OCI-LY1 (cell line): ENCODE measurements at regions not wholly inside any gene's neighbourhood (a gene's known extent, or its start where the extent isn't known, plus 50 kb on each side); places are given as distances from the start of the nearest gene placed in this dataset.

ENCODE experiments used
- H2AFZ ChIP-seq: fragments of 200-600 bp; sonication (generic), shearing (Covaris generic); 2 replicates; pipeline ENCODE4 v1.6.0; 2014; ENCODE audit warnings: antibody characterized with exemption, mild to moderate bottlenecking, low read length
- H3F3A ChIP-seq: fragments of 200-600 bp; sonication (generic), shearing (Covaris generic); 2 replicates; pipeline ENCODE4 v1.6.0; 2014; ENCODE audit warnings: mild to moderate bottlenecking, antibody characterized with exemption, low read length, moderate library complexity; ENCODE audit not compliant: insufficient read depth
- H3K27ac ChIP-seq: fragments of 200-600 bp; sonication (generic); 2 replicates; pipeline ENCODE4 v1.5.1; 2014; ENCODE audit warnings: low read length, mixed run types, mild to moderate bottlenecking, low read depth; ENCODE audit not compliant: poor library complexity, severe bottlenecking
- H3K27me3 ChIP-seq: fragments of 200-600 bp; sonication (generic); 2 replicates; pipeline ENCODE4 v1.6.0; 2014; ENCODE audit warnings: antibody characterized with exemption, mild to moderate bottlenecking, low read length, moderate library complexity; ENCODE audit not compliant: insufficient read depth
- H3K36me3 ChIP-seq: fragments of 200-600 bp; sonication (generic); 2 replicates; pipeline ENCODE4 v1.6.1; 2014; ENCODE audit warnings: mild to moderate bottlenecking, antibody characterized with exemption, low read length, moderate library complexity, mixed read lengths; ENCODE audit not compliant: insufficient read depth
- H3K4me1 ChIP-seq: fragments of 200-600 bp; sonication (generic); 2 replicates; pipeline ENCODE4 v1.5.1; 2014; ENCODE audit warnings: mild to moderate bottlenecking, low read length, moderate library complexity; ENCODE audit not compliant: insufficient read depth, severe bottlenecking
- H3K4me2 ChIP-seq: fragments of 200-600 bp; sonication (generic), shearing (Covaris generic); 2 replicates; pipeline ENCODE4 v1.6.1; 2014; ENCODE audit warnings: low read length
- H3K4me3 ChIP-seq: fragments of 200-600 bp; sonication (generic); 2 replicates; pipeline ENCODE4 v1.5.1; 2014; ENCODE audit warnings: low read length, low read depth, mild to moderate bottlenecking, mixed read lengths; ENCODE audit not compliant: poor library complexity, severe bottlenecking
- H3K79me2 ChIP-seq: fragments of 200-600 bp; shearing (Covaris generic); 2 replicates; pipeline ENCODE4 v1.6.1; 2016; ENCODE audit warnings: mixed run types, low read length, mixed read lengths; ENCODE audit not compliant: insufficient read depth
- H3K9ac ChIP-seq: fragments of 200-600 bp; sonication (generic), shearing (Covaris generic); 2 replicates; pipeline ENCODE4 v1.6.1; 2014; ENCODE audit warnings: mild to moderate bottlenecking, low read length, mixed read lengths
- H3K9me2 ChIP-seq: fragments of 200-600 bp; sonication (generic), shearing (Covaris generic); 2 replicates; pipeline ENCODE4 v1.6.1; 2014; ENCODE audit warnings: low read depth, mild to moderate bottlenecking, low read length, mixed read lengths
- H3K9me3 ChIP-seq: fragments of 200-600 bp; shearing (Covaris generic); 2 replicates; pipeline ENCODE4 v1.6.1; 2014; ENCODE audit warnings: low read length, mixed read lengths
- H4K20me1 ChIP-seq: fragments of 200-600 bp; sonication (generic), shearing (Covaris generic); 2 replicates; pipeline ENCODE4 v1.6.0; 2016; ENCODE audit warnings: mild to moderate bottlenecking, low read length; ENCODE audit not compliant: insufficient read depth
- EZH2 ChIP-seq: fragments of 200-600 bp; sonication (generic), shearing (Covaris generic); IDR thresholded peaks from 2 replicates; pipeline ENCODE4 v1.8.0; 2017; ENCODE audit warnings: borderline replicate concordance, mixed run types, mild to moderate bottlenecking, antibody characterized with exemption, low read length, moderate library complexity, mixed read lengths
- TF ChIP-seq, protein P1 (sequence below): fragments of 200-600 bp; sonication (generic), shearing (Covaris generic); IDR thresholded peaks from 2 replicates; pipeline ENCODE4 v1.5.1; 2017; ENCODE audit warnings: mild to moderate bottlenecking, antibody characterized with exemption, low read length, moderate library complexity, mixed read lengths

DNA sequence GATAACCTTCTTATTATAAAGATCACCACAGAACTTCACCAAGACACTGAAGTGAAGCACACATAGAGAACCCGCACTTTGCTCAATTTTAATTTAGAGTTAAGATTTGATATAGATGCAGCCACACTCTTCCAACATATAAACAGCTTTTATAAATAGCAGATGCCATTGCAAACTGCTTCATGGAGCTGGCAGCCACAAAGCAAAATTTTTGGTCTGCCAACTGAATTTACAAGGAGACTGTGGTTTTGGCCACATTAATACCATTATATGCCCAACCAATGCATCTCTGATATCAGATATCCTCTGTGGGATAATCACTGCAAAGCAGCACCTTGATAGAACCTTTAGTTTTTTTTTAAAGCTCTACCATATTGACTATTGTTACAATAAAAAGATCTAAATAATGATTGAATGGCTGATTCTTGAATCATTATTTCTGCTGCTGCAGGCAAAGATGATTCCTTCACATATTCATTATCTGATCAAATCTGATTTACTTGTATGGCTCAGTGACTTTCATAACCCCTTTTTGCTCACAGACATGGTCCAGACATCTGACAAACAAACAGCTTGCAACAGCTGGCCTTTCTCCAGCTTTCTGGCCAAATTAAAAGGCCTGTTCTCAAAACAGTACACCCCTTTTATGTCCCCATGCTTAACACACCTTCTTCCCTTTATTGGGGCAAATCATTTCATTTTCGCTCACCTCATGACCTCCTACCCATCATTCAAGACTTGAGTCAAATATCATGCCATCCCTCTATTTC is 88.4 kb downstream of the METTL4 start:
- no peak overlapping the region for H3K9ac ChIP-seq
- H3K36me3 ChIP-seq = no peaks in the 10 kb centered on the region
- TF ChIP-seq, protein P1, sequence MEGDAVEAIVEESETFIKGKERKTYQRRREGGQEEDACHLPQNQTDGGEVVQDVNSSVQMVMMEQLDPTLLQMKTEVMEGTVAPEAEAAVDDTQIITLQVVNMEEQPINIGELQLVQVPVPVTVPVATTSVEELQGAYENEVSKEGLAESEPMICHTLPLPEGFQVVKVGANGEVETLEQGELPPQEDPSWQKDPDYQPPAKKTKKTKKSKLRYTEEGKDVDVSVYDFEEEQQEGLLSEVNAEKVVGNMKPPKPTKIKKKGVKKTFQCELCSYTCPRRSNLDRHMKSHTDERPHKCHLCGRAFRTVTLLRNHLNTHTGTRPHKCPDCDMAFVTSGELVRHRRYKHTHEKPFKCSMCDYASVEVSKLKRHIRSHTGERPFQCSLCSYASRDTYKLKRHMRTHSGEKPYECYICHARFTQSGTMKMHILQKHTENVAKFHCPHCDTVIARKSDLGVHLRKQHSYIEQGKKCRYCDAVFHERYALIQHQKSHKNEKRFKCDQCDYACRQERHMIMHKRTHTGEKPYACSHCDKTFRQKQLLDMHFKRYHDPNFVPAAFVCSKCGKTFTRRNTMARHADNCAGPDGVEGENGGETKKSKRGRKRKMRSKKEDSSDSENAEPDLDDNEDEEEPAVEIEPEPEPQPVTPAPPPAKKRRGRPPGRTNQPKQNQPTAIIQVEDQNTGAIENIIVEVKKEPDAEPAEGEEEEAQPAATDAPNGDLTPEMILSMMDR = no peak
- no peak for TF ChIP-seq EZH2

DNA sequence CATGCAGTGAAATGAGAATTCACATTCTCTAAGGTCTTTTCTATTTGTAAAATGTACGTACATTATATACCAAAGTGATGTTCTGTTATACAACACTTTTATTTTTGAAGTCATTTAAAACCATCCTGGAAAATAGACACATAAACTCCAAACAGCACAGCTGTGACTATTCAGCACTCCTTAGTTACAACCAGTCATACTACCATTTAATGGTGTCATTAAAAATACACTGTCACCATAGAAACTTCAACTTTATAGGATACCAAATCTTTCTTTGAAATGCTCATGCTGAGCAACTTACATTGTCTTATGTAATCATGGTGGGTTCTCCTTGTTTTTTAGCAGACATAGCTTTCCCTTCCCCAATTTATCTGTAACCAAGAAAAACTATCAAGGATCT is 85.3 kb downstream of the METTL4 start:
- H3K9me2 ChIP-seq = no peaks in the 10 kb centered on the region
- no peaks in the 10 kb centered on the region for H3K4me1 ChIP-seq
- no peak overlapping the region for H3K27ac ChIP-seq
- no peaks in the 10 kb centered on the region for H4K20me1 ChIP-seq
- H3K4me2 ChIP-seq = no peak overlapping the region
- no peaks in the 10 kb centered on the region for H3K27me3 ChIP-seq
- H3K79me2 ChIP-seq = no peaks in the 10 kb centered on the region
- no peak overlapping the region for H3K9ac ChIP-seq
- no peaks in the 10 kb centered on the region for H3K9me3 ChIP-seq
- no peaks in the 10 kb centered on the region for H3K36me3 ChIP-seq
- H3K4me3 ChIP-seq = no peak overlapping the region
- no peak overlapping the region for H2AFZ ChIP-seq
- TF ChIP-seq, protein P1 = no peak
- TF ChIP-seq EZH2 = no peak
- H3F3A ChIP-seq = no peaks in the 10 kb centered on the region

More for the DNA sequence above, 88.4 kb downstream of the METTL4 start:
- H3K4me3 ChIP-seq = no peak overlapping the region
- H3K27ac ChIP-seq = no peak overlapping the region
- no peaks in the 10 kb centered on the region for H4K20me1 ChIP-seq
- H3K4me2 ChIP-seq = no peak overlapping the region
- no peaks in the 10 kb centered on the region for H3K79me2 ChIP-seq
- H3K9me2 ChIP-seq = no peaks in the 10 kb centered on the region
- no peaks in the 10 kb centered on the region for H3K9me3 ChIP-seq
- no peak overlapping the region for H2AFZ ChIP-seq
- no peaks in the 10 kb centered on the region for H3K4me1 ChIP-seq
- no peaks in the 10 kb centered on the region for H3F3A ChIP-seq
- no peaks in the 10 kb centered on the region for H3K27me3 ChIP-seq

DNA sequence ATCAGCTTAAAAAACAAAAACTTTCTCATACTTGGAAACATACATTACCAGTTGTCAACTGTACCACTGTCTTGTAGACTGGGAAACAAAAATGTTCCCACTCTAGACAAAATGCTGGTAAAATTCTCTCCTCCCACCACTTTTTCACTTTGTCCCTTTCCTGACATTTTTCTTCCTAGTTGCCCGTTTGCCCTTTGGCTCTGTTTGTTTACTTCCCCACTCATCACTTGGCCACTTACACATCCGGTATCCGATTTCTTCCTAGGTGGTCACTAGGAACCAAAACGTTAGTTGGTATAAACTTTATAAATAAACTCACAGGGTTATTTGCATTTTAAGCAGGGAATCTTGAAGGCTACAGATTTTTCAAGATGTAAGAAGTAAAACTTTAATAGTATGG is 84.9 kb downstream of the METTL4 start:
- no peaks in the 10 kb centered on the region for H3F3A ChIP-seq
- no peak overlapping the region for H3K9ac ChIP-seq
- H2AFZ ChIP-seq = no peak overlapping the region
- no peaks in the 10 kb centered on the region for H3K79me2 ChIP-seq
- no peak for TF ChIP-seq EZH2
- TF ChIP-seq, protein P1 = no peak
- no peaks in the 10 kb centered on the region for H3K4me1 ChIP-seq
- H3K36me3 ChIP-seq = no peaks in the 10 kb centered on the region
- H3K4me2 ChIP-seq = no peak overlapping the region
- no peaks in the 10 kb centered on the region for H3K9me2 ChIP-seq
- H3K9me3 ChIP-seq = no peaks in the 10 kb centered on the region
- no peaks in the 10 kb centered on the region for H3K27me3 ChIP-seq
- H4K20me1 ChIP-seq = no peaks in the 10 kb centered on the region
- H3K27ac ChIP-seq = no peak overlapping the region
- H3K4me3 ChIP-seq = no peak overlapping the region
